Cerebellar cortex (tissue), 1 donor: ENCODE measurements at regions not wholly inside any gene's neighbourhood (a gene's known extent, or its start where the extent isn't known, plus 50 kb on each side); places are given as distances from the start of the nearest gene placed in this dataset.

Experiments
- DNase-seq: peaks from one replicate; pipeline ENCODE4 v3.0.0-alpha.2; 2015; ENCODE audit warnings: low spot score

DNA sequence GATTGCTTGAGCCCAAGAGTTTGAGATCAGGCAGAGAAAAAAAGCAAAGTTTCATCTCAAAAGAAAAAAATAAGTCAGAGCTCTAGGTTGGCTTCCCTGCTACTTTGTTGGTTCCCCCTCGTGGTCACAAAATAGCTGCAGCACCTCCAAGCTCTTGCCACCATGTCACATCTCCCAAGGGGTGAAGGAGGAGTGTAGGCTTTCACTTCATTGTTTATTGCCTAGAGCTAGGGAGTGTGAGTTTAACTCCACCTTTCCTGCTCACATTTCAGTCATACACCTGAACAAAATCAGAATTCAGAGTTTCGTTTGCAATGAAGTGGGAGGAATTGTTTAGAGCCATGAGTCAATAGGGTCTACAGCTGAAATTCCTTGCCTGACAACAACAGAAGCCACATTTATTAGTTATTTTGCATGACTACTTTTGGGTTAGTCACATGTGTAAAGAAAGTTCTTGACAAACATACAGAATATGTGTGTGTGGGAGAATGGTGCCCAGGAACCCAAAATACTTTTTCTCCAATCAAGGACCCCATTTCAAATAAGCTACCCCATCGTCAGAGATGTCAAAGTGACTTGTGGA is 56.2 kb upstream of the UFL1 start:
- no peak for DNase-seq

DNA sequence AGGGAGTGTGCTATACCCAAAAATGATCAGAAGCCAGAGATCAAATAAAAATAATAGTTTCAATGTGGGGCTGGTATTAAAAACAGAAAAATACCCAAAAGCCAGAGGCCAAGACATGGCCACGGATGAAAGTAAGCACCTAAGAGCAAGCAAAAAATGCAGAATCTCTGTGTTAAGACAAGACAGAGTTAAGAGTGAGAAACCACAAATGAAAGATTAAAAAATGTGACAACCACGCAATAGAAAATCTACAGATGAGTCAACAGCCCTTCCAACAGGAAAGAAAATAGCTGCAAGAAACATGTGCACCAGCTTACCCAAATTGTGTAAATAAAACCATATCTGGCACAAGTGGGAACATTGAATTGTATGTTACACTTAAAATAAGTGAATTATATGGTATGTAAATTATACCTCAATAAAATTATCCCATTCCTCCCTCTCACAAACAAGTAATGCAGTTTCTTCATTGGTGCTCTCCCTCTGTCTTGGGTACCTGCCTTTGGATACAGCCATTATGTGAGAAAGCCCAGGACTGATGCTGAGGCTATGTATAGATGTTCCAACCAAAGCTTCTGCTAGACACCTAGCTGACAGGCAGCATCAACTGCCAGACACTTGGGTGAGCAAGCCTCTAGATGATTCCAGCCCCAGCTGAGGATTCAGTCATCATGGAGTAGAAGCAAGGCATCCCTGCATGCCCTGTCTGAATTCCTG is 55.3 kb upstream of the UFL1 start:
- no peak for DNase-seq

- DNase-seq, result no peak
Measured at GRCh38 chr6:96467814-96468213, 53.8 kb upstream of the UFL1 start.

DNA sequence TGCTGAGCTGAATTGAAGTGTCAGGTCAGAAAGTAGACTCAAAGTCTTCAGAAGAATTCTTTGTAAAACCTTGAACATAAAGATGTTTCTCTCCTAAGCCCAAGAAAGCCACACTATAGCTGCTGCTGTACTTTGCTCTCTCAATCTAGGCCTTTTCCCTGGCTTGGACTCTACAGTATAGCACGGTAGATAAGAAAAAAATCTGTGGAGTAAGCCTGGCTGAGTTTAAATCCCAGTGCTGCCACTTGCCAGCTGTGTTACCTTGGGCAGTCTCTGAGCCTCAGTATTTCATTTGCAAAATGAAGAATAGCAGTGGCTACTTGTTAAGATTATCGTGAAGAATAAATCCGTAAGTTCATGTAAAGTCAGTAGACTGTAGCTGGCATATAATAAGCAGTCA is 53.3 kb upstream of the UFL1 start:
- DNase-seq, result no peak

GRCh38 chr6:96468681-96469224 is 52.9 kb upstream of the UFL1 start:
- DNase-seq, result peak; percentile 41

DNA sequence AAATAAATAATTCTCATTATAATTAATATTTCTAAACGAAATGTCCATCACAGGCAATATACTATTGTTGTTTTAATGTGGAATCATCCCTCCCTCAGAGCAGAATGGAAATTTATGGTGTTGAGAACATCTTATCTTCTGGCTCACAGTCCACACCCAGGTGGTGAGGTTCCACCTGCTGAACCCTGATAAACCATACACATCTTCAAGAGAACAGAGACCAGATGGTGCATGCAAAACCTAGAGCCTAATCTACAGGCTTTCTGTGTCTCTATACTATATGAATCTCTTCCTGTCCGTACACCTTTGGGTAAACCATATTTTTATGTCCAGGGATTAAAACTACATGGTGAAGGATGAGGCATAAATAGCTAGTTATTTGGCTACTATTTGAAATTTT is 52.3 kb upstream of the UFL1 start:
- DNase-seq, result peak; percentile 13

DNA sequence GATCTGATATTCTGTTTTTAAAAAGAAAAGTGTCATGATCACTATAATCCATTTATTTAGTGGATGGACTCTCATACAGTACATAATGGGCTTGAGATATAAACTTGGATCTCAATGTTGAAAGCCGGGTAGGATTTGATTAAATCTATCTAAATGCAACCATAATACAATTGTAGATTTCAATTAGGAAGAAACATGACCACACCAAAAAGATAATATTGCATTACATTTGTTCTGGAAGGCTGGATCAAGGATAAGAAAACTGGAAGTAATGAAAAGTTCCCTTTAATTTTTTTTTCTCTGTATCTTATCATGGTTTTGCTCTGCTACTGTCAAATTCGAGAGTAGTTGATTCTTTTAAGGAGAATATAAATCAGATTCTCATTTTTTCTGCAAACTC is 51.3 kb upstream of the UFL1 start:
- DNase-seq, result no peak
